GM18873 (cell line): ENCODE measurements at regions not wholly inside any gene's neighbourhood (a gene's known extent, or its start where the extent isn't known, plus 50 kb on each side); places are given as distances from the start of the nearest gene placed in this dataset.
"Not testable (repeated sequence)": the region's sequence is repeated elsewhere in the genome, so short reads cannot be mapped to it uniquely, and the experiment has no call there.

Experiments
- ATAC-seq: cut with Tn5 transposase; IDR thresholded peaks from one replicate; pipeline ENCODE4 v1.9.1; 2021; ENCODE audit warnings: mild to moderate bottlenecking, moderate library complexity, moderate number of reproducible peaks; ENCODE audit not compliant: unreplicated experiment, low FRiP score

DNA sequence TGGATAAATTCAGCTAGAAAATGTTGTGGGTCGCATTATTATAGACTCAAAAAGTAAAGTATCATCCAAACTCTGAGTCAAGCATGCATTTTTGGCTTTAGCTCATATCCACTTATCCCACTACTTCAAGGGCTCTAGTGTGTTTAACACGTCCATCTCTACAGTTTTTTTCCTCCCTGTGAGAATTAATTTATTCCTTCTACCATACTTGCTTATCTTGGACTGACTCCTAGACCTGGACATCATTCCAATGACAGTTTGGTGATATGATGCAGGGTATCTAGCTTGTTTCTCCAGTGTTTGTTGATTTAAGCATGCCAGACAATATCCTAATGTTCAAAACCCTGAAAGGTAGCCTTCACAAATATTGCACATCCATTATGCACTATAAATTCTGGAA, 1037.1 kb upstream of the INTU start:
- no peak for ATAC-seq

DNA sequence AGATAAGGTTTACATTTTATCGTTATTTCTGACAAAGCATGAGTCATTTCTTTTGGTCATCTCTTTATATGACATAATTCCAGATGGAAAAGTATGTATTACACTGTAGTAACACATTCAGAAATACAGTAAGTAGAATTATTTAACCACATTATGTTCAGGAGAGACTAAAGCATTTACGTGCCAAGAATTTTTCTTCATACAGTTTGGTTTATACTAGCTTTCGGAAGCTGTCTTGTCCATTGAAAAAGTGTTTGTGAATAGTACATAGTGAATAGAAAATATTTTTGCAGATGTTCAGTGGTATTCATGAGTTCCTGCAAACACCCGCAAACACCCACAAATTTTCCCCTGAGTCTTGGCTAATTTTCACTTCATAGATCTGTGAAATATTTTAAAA, 1033.0 kb upstream of the INTU start:
- ATAC-seq: no peak

GRCh38 chr4:126603210-126603609, 1029.5 kb upstream of the INTU start:
- no peak for ATAC-seq

DNA sequence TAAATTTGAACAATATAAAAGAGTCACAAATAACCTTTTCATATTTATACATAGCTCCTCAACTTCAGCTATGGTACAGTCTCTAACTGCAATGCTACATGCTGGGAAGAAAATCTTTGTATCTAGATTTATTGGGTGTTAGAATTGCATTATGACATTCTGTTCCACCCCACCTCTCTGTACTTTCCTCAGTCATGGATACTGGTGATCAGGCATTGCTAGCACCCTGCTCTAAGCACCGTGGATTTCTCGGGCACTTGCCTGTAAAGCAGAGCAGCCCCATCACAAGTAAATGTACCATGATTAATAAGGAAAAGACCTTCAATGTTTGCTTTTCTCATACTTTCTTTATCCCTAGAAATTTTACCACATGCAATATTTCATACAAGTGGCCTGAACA, 1028.9 kb upstream of the INTU start:
- ATAC-seq: no peak

DNA sequence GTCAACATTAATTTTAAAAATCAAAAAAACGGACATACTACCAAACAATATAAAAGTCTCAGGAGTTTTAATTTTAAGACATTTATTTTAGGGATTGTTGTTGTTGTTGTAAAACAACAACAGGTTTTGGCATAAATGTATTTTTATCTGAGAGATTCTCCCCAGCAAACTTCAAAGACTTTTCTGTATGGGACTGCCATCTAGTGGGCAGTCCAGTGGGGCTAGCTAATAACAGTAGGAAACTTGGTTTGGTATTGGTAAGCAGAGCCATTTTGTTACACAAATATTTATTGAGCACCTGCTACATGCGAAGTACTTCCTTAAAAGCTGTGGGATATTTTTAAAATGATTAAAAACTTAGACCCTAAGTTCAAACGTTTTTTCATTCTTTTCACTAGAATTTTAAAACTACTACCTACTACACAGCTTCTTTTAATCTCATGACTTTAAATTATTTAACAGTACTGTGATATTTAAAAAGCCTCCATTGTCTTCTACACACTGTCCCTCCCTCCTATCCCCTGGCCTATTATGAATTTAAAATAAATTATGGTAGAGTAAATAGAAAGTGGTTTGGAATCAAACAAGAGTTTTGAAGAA, 1028.4 kb upstream of the INTU start:
- ATAC-seq: no peak

- no peak for ATAC-seq
Measured at GRCh38 chr4:126610933-126611332, 1021.8 kb upstream of the INTU start.

- ATAC-seq: no peak
Measured at GRCh38 chr4:126611900-126612299, 1020.9 kb upstream of the INTU start.

DNA sequence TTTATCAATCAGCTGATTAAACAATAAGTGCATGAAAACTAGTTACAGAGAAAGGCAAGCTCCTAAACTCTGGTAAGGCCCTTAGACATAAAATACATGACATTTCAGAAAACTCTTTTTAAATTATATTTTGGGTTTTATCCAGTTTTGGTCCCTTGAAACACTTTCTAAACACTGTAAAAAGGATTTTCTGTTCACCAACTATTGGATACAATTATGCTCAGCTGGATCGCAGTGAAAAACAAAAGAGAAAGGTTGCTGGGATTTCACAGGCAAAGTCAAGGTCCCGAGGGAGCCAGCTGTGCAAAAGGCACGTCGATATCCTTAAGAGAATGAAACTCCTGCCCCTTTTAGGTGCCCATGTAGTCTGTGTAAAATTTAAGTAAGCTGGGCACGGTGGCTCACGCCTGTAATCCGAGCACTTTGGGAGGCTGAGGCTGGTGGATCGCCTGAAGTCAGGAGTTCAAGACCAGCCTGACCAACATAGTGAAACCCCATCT, 1018.4 kb upstream of the INTU start:
- ATAC-seq: no peak

DNA sequence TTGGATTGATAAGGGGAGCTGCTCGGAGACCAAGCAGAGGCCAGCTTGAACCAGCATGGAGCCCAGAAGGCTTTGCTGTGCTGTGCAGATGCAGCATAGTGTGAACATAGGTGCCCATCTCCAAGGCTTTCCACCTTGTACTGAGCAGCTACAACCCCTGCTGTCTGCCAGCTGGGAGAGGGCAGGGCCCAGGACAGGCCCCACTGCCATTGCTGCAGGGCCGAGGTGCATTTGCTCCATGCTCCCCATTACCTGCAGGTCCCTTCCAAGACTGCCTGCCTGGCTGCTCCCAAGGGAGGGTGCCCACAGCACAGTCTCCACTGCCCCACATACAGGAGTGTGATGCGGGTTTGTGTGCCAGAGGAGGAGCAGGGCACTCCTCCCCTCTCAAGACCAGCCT, 1016.0 kb upstream of the INTU start:
- no peak for ATAC-seq

DNA sequence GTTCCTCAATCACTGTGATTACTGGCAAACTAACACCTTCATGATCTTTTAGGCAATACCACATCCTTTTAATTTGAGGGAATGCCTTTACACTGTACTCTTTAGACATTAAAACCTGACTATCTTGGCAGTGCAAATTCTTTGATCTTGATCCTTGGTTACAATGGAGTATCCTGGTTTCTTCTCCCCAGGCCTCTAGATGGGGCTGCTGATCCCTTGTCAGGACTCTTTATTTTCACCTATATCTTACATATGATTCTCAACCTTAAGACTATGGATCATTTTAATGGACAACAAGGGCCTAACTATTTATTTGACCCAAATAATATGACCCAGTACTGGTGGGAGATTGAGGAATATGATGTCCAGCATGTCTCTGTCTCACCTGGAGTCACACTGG, 1005.5 kb upstream of the INTU start:
- ATAC-seq: no peak

DNA sequence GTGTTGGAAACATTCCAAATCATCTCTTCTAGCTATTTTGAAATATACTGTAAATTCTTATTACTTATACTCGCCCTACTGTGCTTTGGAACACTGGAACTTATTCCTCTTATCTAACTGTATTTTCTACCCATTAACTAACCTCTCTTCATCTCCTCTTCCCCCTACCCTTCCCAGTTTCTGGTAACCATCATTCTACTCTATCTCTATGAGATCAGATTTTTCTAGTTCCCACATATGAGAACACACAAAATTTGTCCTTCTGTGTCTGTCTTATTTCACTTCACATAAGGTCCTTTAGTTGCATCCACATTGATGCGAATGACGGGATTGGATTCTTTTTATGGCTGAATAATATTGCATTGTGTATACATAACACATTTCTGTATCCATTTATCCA, 1003.8 kb upstream of the INTU start:
- no peak for ATAC-seq

DNA sequence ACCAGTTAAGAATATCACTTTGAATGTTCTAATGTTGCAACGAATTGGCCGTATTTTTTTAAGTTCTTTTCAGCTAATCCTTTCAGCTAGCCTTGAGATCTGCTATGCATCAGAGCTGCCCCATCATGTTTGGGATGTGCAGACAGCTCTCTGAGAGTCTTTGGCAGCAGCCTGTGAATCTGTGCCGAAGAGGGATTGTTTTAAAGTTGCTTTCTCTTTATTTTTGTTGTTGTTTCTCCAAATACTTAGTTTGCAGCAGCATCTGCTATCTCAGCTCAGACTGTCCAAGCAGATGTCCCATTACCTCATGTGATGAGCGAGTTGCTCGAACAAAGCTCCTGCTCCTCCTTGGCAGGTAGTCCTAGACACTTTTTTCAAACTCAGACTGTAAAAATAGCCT, 1002.5 kb upstream of the INTU start:
- no peak for ATAC-seq

GRCh38 chr4:126633306-126633705, 999.5 kb upstream of the INTU start:
- ATAC-seq: no peak

GRCh38 chr4:126637706-126638105, 995.1 kb upstream of the INTU start:
- ATAC-seq: no peak

- no peak for ATAC-seq
Measured at GRCh38 chr4:126647320-126647719, 985.4 kb upstream of the INTU start.

DNA sequence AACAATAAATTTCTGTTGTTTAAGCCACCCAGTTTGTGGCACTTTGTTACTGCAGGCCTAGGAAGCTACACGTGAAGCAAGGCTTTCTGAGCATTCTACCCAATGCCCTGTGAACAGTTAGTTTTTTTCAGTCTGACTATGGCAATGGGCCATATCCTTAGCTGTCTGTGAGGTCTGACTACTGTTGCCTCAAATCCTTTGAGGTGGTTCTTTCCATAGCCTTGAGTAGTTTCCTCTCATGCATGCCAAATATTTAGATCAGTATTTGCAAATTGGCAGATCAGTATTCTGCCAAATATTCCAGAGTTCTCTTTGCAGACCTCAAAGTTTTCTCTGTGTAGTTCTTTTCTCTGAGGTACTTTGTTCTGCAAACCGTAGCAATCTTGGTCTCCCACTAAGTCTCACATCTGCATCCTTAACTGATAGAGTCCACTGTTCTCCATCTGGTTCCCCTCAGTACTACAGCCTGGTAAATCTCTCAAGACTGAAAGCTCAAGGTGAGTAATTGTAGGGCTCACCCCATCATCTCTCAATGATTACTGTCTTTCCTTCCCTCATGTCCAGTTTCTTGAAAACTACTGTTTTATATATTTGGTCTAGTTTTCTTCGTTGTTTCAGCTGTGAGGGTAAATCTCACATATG, 984.9 kb upstream of the INTU start:
- ATAC-seq: no peak

GRCh38 chr4:126658411-126658810, 974.3 kb upstream of the INTU start:
- ATAC-seq: no peak

DNA sequence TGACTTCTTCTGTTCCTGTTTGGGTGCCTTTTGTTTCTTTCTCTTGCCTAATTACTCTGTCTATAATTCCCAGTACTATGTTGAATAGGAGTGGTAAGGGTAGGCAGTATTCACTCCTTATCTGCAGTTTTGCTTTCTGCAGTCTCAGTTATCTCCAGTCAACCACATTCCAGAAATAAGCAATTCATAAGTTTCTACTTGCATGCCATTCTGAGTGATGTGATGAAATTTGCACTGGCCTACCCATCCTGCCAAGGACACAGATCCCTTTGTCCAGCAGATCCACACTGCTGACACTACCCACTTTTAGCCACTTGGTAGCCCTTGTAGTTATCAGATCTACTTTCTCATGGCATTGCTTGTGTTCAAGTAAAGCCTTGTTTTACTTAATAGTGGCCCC, 971.6 kb upstream of the INTU start:
- ATAC-seq: no peak

- no peak for ATAC-seq
Measured at GRCh38 chr4:126664839-126665238, 967.9 kb upstream of the INTU start.

DNA sequence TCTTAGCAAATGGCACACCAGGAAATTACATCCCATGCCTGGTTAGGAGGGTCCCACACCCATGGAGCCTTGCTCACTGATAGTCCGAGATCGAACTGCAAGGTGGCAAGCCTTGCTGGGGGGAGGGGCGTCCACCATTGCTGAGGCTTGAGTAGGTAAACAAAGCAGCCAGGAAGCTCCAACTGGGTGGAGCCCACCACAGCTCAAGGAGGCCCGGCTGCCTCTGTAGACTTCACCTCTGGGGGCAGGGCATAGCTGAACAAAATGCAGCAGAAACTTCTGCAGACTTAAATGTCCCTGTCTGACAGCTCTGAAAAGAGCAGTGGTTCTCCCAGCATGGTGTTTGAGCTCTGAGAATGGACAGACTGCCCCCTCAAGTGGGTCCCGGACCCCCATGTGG, 962.7 kb upstream of the INTU start:
- ATAC-seq: not testable (repeated sequence)

GRCh38 chr4:126678618-126679017, 954.1 kb upstream of the INTU start:
- ATAC-seq: no peak

DNA sequence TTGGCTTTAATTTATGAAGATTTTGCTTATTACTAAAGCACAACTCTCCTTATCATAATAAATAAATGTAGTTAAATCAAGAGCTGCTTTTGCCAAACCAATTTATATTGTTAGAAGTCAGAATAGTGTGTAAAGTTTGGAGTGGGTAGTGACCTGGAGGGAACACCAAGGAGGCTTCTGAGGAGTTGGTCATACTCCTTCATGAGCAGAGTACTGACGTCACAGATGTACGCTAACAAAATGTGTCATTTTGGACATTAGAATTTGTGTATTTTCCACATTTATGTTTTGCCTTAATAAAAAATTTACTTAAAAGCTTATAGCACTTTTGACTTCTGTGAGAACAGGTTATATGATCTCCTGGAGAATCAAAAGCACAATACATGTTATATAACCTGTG, 953.5 kb upstream of the INTU start:
- no peak for ATAC-seq
